HG02884 (cell line): ENCODE measurements at regions not wholly inside any gene's neighbourhood (a gene's known extent, or its start where the extent isn't known, plus 50 kb on each side); places are given as distances from the start of the nearest gene placed in this dataset.
"Not testable (repeated sequence)": the region's sequence is repeated elsewhere in the genome, so short reads cannot be mapped to it uniquely, and the experiment has no call there.

Source experiments
- ATAC-seq: cut with Tn5 transposase; IDR thresholded peaks from one replicate; pipeline ENCODE4 v1.9.1; 2021; ENCODE audit warnings: mild to moderate bottlenecking, moderate library complexity; ENCODE audit not compliant: unreplicated experiment

DNA sequence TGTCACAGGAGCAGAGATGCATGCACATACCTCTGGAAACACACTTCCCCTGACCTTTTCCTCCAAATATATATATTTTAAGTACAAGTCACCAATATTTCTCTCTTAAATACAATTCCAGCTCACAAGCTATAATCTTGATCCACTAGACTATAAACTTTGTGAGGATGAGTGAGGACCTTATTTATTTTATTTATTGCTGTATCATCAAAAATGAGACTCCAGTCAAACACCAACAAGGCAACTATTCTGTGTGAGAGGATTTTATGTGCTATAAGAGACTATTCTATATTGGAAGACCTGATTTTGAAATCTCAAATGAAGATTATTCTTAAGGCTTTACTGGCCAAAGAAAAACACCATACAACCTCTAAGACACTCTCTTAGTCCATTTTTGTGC, 1352.2 kb downstream of the SUCLG1 start:
- no peak for ATAC-seq

DNA sequence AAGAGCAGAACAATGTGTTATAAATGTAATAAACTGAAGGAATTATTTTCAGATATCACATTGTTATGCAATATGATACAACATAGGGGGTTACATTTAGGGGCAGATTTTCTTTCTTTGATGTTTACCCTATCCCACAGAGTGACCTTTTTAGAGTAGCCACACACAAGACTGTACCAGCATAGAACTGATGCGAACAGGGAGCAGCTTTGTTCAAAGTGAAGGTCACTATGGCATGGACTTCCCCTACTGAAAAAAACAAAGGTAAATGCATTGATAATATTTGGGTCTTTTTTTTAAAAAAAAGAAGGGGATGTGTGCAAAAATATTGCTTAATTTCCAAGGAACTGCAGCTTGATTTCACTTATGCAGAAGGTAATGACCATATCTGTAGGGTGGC, 1354.9 kb downstream of the SUCLG1 start:
- ATAC-seq = no peak

DNA sequence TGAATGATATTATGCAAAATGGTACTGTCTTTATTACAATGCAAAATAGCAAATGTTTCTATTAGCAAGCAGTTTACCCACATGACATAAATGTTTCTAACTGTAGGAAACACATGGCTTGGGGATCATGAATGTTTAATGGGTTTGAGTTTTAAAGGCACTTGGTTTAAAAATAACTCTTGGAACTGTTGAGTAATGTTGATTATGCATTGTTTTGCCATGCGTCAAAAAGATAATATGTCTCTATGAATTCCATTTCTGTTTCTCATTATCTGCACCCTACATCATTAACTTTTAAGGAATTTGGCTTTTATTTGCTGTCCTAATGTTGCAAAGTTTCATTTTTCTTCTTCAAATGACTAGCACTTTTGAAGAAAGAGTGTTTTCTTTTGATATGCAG, 1355.5 kb downstream of the SUCLG1 start:
- no peak for ATAC-seq

DNA sequence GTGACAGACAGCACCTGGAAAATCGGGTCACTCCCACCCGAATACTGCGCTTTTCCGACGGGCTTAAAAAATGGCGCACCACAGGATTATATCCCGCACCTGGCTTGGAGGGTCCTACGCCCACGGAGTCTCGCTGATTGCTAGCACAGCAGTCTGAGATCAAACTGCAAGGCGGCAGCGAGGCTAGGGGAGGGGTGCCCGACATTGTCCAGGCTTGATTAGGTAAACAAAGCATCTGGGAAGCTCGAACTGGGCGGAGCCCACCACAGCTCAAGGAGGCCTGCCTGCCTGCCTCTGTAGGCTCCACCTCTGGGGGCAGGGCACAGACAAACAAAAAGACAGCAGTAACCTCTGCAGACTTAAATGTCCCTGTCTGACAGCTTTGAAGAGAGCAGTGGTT, 1370.0 kb downstream of the SUCLG1 start:
- ATAC-seq = not testable (repeated sequence)

DNA sequence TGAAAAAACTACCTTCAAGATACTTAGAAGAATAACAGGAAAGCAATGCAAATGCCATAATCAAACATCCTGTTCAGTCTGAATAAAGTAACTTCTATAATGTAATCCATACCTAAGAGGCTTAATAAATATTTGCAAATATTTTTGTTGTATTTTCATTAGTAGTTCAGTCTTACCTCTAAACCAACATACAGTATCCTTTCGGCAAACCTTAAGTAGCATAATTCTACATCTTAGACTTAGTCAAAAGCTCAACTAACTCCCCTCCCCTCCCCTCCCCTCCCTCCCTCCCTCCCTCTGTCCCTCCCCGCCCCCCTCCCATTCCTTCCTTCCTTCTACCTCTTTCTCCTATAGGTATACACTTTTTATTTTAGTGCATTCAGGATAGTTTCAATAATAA, 1373.2 kb downstream of the SUCLG1 start:
- ATAC-seq = no peak

DNA sequence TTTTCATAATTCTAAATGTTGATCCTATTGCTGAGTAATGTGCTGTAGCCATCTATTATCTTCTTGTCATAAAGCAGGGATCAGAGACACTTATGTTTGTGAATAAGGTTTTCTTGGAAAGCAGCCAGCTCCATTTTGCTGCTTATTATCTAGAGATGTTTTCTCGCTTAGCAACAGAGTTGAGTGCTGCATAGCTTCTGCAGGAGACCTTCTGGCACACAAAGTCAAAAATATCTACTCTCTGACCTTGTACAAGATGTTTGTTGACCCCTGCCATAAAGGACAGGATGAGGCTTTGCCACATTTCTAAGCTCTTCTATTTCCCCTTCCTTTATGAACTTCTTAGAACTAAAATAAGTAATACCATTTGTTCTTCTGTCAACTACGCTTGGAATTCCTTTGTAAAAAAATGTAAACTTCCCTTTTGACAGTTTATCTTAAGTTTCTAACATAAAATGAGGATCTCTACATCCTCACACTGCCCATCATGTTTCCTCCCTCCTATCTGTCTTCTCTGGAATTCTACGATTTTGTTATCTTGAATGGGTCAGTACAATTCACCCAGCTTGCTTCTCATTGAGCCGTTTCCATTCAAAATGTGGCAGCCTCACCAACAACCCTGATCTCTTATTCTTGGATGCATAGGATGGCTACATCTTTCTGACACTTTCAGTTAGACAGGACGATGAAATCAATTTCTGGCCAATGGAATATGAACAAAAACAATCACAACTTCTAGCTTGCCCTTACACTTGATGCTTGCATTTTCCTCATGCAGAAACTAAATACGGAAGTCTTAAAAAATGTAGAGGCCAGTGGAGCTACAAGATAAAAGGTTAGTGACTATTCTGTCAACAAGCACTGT, 1377.0 kb downstream of the SUCLG1 start:
- ATAC-seq = no peak

DNA sequence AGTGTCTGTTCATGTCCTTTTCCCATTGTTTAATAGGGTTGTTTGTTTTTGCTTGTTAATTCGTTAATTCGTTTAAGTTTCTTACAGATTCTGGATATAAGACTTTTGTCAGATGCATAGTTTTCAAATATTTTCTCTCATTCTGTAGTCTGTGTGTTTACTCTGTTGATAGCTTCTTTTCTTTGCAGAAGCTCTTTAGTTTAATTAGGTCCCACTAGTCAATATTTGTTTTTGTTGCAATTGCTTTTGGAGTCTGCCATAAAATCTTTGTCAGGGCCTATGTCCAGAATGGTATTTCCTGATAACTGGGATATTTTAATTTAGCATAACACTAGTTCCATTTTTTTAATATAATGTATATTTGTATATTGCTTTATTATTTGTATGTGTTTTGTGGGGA, 1380.1 kb downstream of the SUCLG1 start:
- ATAC-seq = no peak

DNA sequence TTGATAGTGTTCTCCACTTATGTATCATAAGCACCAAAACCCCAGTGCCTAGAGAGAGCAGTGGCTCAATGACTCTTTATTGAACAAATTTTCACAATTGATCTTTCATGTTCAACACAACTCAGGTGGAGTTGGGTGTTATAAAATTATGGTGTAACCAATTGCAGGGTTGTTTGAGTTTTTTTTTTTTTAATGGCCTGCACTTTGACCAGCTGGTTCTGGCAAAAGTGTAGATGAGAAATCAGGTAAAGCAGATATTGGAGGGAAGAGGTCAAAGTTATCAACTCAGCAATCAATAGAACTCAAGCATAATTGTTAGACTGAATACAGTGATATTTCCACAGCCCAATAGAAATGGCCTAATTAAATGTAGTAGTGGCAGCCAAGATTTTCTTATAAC, 1386.3 kb downstream of the SUCLG1 start:
- ATAC-seq = no peak

DNA sequence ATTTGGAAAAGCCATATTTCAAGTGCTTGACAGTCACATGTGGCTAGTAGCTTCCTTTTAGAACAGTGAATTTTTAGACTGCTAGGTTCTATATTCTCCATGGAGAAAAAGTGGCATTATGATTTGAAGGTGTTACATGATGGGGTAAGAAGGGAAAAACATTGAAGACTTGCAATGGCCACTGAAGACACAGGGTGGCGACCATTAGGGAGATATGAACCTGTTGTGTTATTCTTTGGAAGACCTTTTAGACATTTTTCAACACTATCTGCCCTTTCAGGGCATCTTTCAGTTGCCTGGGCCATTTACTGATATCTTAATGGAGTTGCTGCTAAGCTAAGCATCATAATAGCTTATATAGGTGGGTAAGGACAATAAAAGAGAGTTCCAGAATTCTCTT, 1387.2 kb downstream of the SUCLG1 start:
- no peak for ATAC-seq

DNA sequence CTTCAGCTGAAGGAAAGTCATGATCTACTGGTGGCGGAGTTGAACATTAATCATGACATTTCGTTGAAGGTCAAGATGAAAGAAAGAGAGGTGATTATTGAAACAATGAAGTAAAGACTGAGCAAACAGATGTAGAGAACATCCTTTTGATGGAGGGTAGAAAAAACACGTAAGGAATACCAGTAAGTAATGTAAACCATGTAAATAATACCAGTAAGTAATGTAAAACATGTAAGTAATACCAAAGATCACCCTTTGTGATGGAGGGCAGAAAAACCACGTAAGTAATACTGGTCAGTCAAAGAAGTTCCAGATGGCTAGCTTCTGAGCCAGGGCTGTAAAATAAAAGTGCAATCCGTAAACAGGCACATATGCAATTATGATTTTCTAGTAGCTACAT, 1387.7 kb downstream of the SUCLG1 start:
- ATAC-seq = no peak

DNA sequence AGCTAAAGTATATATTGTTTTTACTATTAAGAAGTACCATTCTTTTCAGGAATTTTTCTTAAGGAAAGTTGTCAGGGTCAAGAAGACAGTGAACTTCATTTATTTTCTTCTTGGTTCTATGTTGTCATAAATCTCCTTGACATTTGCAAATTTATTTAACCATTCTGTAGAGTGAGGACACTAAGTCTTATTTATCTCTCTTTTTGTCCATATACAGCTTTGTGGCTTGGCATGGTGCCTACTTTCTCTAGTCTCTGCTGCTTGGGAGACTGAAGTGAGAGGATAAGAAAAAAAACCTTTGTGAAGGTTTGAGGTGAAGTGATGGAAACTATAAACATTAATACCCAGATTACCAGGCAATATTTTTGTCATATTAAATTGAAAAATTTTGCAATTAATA, 1389.4 kb downstream of the SUCLG1 start:
- ATAC-seq = no peak

DNA sequence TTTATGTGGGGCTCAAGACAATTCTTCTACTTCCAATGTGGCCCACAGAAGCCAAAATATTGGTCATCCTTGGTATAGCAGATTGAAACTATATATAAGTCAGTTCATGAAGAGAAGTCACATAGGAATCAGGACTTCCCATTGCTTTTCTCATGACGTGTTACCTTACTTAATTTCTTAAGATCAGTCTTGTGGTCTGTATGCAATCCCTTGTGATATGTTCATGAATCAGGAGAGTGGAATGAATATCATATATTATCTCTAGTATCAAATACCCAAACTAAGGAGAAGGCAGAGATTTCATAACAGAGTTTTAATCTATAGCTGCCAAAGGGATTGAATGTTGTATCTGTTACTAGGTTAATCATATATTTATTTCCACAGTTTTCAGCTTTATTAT, 1390.4 kb downstream of the SUCLG1 start:
- ATAC-seq = no peak

DNA sequence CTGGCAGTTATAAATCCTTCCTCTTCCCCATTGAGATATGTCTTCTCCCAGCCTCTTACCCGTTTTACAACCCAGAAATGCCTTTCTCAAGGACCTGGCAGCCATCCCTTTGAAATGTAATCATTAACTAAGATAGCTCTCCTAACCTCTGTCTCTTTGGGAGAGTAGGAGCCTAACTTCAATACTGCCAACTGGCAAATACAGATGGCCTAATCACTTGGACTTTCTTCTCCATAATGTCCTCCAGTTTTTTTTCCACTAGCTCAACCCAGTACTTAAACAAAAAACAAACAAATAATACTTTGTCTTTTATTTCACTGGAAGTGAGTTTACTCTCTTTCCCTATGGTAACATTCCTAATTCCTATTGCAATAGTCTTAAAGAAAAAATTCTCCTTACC, 1391.1 kb downstream of the SUCLG1 start:
- no peak for ATAC-seq

DNA sequence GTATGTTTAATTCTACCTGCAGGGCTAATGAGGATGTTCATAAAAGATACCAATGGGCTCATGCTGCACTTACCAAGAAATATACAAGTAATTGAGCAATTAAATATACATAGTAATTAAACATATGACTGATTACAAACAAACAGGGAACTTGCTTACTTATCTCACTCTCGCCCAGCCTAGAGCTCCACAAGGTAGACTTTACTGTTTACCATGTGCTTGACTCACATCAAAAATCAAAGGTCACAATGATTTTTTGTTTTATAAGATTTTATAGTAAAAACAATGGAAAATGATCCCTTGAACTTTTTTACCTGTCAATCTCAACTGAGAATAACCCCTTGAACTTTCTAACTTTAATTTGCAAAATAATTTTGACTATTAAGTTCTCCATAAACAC, 1395.1 kb downstream of the SUCLG1 start:
- ATAC-seq = no peak

DNA sequence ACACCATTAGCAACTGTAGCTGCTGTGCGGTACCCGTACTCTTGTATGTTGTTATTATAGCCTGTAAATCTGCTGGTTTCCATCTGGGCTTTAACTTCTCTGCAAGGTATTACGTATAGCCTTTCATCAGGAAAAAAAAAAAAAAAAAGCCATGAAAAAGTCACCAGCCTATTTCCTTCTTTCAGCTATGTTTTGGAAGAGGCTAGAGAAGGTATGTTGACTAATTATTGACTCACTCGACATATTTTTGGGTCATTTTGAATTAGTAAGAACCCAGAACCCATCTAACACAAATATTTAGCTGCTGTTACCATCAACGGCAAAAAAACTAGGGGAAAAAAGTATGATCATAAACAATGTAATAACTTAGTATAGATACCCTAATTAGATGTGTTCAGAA, 1395.6 kb downstream of the SUCLG1 start:
- ATAC-seq = no peak

DNA sequence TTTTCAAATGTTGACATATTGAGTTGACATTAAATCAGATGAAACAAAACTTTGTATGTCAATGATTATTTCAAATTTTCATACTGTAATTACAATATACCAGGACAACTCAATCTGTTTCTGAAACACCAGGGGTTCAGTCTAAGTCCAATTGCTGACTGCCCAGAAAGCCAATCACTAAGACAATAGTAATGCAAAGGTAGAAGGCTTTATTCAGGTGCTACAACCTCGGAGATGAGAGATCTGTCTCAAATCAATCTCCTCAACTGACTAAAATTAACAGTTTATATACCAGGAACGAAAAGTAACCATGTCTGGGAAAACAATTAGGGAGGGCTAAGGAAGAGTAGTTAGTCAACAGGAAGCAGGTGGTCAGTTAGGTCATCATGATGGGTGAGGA, 1400.4 kb downstream of the SUCLG1 start:
- no peak for ATAC-seq

DNA sequence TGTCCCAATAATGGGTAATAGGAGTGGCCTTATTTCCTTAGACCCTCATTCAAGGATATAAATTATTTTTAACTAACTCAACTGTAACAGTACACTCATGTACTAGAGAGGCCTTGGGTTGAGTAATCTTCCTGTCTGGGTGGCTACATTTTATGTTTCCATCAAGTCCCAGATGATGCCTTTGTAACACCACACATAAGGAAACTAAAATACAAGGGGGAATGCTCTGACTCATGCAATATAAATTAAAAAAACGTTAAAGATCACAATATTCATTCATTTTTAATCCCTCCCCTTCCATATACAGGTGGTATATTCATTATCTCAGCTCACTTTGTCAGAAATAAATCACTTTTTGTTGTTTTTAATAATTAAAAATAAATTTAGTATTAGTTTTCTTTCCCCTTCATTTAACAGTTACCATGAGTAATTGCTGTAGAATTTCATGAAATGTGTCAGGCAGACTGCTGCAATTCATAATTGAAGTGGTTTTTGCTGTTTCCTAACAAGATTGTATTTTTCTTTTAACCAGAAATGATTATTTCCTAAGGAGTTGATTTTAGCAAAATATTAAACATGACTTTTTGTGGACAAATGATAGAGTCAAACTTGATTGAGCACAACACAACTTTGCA, 1403.6 kb downstream of the SUCLG1 start:
- no peak for ATAC-seq

DNA sequence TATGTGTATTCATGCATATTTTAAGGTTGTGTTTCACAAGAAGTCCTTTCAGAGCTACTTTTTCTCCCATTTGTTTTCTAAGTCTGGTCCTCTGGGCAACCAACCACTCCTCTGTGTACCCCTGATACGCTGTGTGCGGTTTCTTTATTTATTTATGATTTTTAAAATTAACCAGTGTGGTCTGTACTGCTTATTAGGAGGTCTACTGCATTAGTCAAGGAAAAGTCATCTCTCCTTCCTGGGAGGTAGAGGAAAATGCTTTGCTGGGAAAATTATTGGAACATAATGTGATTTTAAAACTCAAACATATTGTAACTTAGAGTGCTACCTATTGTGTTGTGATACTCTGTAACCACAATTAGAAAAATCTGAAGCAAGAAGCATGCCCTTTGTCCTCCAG, 1404.3 kb downstream of the SUCLG1 start:
- ATAC-seq = no peak

DNA sequence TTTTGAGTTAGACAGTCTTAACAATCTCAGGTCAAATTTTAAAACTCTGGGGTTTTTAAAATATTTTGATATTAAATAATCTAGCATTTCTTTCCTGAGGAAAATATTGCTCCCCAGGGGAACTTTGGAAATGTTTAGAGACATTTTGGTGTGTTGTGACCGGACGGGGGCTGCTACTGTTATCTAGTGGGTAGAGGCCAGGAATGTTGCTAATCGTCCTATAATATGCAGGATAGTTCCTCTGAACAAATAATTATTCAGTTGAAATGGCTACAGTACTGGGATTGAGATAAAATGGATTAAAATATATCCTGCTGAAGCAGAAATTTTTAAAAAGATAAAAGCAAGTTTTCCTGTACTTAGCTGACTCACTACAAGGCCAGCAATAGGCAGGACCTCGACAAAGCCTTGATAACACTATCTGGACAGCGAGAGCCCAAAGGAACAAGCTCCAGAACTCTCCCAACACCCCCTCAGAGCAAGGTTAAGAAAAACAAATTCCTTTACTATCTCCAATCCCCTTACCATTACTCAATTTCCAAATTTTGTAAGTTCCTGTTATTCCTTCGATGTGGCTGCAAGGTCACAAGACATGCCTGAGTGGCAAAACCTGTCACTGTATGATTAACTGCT, 1407.4 kb downstream of the SUCLG1 start:
- no peak for ATAC-seq

DNA sequence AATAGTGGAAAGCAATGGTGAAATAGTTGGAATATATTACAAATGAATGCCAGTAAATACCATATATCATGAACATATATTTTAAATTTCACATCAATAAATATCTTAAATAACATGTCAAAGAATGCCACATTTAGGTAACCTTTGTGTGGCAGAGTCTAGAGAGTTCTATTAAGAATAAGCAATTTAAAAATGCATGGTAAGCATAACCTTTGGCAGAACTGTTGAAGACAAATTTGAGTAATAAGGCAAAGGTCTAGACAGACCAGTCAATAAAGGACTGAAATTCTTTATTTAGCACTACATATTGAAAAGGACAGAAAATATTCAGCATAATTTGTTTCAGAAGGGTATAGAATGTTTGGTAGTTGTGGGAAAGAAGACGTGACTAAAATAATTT, 1417.0 kb downstream of the SUCLG1 start:
- ATAC-seq = no peak

DNA sequence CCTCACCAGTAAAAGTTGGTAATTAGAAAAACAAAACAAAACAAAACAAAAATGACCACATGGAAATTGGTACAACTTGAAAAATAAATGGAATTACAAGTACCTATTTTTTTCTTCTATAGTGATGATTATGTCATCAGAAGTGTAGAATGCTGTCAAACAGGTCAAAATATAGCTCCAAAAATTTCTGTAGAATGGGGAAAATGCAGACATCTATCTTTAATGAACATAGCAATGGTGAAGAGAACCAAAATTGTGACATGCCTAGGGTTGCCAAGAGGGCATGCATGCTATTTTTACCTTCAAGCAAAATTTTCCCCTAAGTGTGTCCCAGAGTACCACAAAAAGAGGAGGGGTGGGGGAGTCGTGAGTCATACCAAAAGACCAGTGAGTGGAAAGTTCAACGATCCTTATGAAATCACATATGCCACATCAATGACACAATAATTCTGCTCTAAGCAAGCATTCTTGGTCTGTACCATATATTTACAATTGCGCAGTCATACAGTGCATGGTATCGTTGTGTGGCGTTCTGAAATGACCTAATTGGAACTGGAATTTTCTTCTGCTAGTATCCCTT, 1436.4 kb downstream of the SUCLG1 start:
- ATAC-seq = no peak
